Neural cell (in vitro differentiated cells): ENCODE measurements at regions not wholly inside any gene's neighbourhood (a gene's known extent, or its start where the extent isn't known, plus 50 kb on each side); places are given as distances from the start of the nearest gene placed in this dataset.

Experiments used
- SMC3 ChIP-seq: fragments of 450-650 bp; conservative IDR thresholded peaks from 2 replicates; pipeline ENCODE4 v1.6.1; 2014; ENCODE audit warnings: antibody characterized with exemption, mild to moderate bottlenecking, moderate library complexity; ENCODE audit not compliant: poor library complexity
- TF ChIP-seq, protein P1 (sequence below): fragments of 450-650 bp; IDR thresholded peaks from 2 replicates; pipeline ENCODE4 v1.5.1; 2014; ENCODE audit warnings: antibody characterized with exemption, mild to moderate bottlenecking, moderate library complexity; ENCODE audit not compliant: poor library complexity, severe bottlenecking

- TF ChIP-seq, protein P1, sequence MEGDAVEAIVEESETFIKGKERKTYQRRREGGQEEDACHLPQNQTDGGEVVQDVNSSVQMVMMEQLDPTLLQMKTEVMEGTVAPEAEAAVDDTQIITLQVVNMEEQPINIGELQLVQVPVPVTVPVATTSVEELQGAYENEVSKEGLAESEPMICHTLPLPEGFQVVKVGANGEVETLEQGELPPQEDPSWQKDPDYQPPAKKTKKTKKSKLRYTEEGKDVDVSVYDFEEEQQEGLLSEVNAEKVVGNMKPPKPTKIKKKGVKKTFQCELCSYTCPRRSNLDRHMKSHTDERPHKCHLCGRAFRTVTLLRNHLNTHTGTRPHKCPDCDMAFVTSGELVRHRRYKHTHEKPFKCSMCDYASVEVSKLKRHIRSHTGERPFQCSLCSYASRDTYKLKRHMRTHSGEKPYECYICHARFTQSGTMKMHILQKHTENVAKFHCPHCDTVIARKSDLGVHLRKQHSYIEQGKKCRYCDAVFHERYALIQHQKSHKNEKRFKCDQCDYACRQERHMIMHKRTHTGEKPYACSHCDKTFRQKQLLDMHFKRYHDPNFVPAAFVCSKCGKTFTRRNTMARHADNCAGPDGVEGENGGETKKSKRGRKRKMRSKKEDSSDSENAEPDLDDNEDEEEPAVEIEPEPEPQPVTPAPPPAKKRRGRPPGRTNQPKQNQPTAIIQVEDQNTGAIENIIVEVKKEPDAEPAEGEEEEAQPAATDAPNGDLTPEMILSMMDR = no peak
- no peak for TF ChIP-seq SMC3
These were observed 521.4 kb downstream of the PCDH7 start for GRCh38 chr4:31241504-31242106.
